A673 (cell line): ENCODE measurements at regions not wholly inside any gene's neighbourhood (a gene's known extent, or its start where the extent isn't known, plus 50 kb on each side); places are given as distances from the start of the nearest gene placed in this dataset.

ENCODE experiments used
- BruUV-seq: library from RNA; stranded (reverse); fragments of 400-500 nt; replicated peaks from 2 replicates; lab custom pipeline; 2021; lab: Mats Ljungman, UMichigan
- CTCF ChIA-PET: fragments of 300-600 bp; sonication (Branson Sonifier 250); formaldehyde crosslinking; loops from one replicate; lab custom pipeline; 2022; ENCODE audit warnings: antibody characterized with exemption; lab: Charles Lee
- POLR2A ChIA-PET: fragments of 300-600 bp; sonication (Branson Sonifier 250); formaldehyde crosslinking; loops from one replicate; lab custom pipeline; 2022; ENCODE audit warnings: antibody characterized with exemption; ENCODE audit not compliant: low non-redundant PET; lab: Charles Lee
- DNase-seq: peaks from one replicate; pipeline ENCODE4 v3.0.0-alpha.2; 2015; ENCODE audit warnings: low spot score
- H3K27ac ChIP-seq: fragments of 200-600 bp; sonication (generic); 2 replicates; pipeline ENCODE4 v1.5.1; 2016; ENCODE audit warnings: mixed run types, low read depth, mild to moderate bottlenecking, mixed read lengths, antibody characterized with exemption, low read length; ENCODE audit not compliant: poor library complexity, severe bottlenecking
- H3K27me3 ChIP-seq: fragments of 200-600 bp; sonication (generic); replicated peaks from 2 replicates; pipeline ENCODE4 v1.6.1; 2017; ENCODE audit warnings: mixed run types, low read depth, mild to moderate bottlenecking, mixed read lengths, antibody characterized with exemption, low read length; ENCODE audit not compliant: insufficient read depth, poor library complexity
- H3K36me3 ChIP-seq: fragments of 200-600 bp; sonication (generic); 2 replicates; pipeline ENCODE4 v1.6.1; 2016; ENCODE audit warnings: mixed run types, mild to moderate bottlenecking, mixed read lengths, antibody characterized with exemption, low read length; ENCODE audit not compliant: insufficient read depth, poor library complexity, severe bottlenecking
- H3K4me1 ChIP-seq: fragments of 200-600 bp; sonication (generic); 2 replicates; pipeline ENCODE4 v1.6.1; 2017; ENCODE audit warnings: mixed run types, mild to moderate bottlenecking, mixed read lengths, antibody characterized with exemption, low read length; ENCODE audit not compliant: insufficient read depth, poor library complexity, severe bottlenecking
- H3K4me3 ChIP-seq: fragments of 200-600 bp; sonication (generic); 2 replicates; pipeline ENCODE4 v1.5.1; 2016; ENCODE audit warnings: low read depth, mixed run types, mild to moderate bottlenecking, mixed read lengths, low read length; ENCODE audit not compliant: poor library complexity, severe bottlenecking
- H3K9me3 ChIP-seq: fragments of 200-600 bp; sonication (generic); 2 replicates; pipeline ENCODE4 v1.6.1; 2016; ENCODE audit warnings: mixed run types, low read depth, mild to moderate bottlenecking, mixed read lengths, antibody characterized with exemption, low read length; ENCODE audit not compliant: poor library complexity, severe bottlenecking
- EZH2 ChIP-seq: fragments of 200-600 bp; sonication (generic); IDR thresholded peaks from 2 replicates; pipeline ENCODE4 v1.6.1; 2017; ENCODE audit warnings: borderline replicate concordance, low read depth, mild to moderate bottlenecking, mixed read lengths, antibody characterized with exemption, low read length; ENCODE audit not compliant: poor library complexity, severe bottlenecking
- intact Hi-C: fragments of 100-400 bp; cut with micrococcal nuclease; formaldehyde crosslinking; loops from one replicate; pipeline ENCODE4 v1.10.0; 2022; ENCODE audit not compliant: unreplicated experiment
- TF ChIP-seq, protein P1 (sequence below): fragments of 300-800, 200-600 bp; sonication (generic); conservative IDR thresholded peaks from 2 replicates; pipeline ENCODE4 v1.5.1; 2017; ENCODE audit warnings: low read depth, mild to moderate bottlenecking, antibody characterized with exemption, low read length, moderate library complexity, mixed read lengths

DNA sequence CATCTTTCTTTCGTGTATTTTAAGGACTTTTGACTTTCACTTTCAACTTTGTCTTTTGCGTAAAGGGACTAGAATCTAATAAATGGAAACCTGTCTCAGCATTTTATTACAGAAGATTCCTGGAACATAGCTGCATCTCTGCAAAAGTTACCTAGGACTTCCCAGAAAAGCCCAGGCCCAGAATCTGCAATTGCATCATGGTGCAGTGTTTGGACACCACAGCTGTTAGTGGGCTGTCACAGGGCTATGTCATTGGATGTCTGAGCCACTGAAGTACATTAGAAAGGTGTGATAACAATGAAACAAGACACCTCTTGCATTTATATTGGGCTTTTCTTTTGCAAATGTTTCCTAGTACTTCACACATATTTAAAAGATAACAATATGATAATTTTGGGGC lies 199.9 kb upstream of the IGF1 start:
- no peak for TF ChIP-seq EZH2
- TF ChIP-seq, protein P1, sequence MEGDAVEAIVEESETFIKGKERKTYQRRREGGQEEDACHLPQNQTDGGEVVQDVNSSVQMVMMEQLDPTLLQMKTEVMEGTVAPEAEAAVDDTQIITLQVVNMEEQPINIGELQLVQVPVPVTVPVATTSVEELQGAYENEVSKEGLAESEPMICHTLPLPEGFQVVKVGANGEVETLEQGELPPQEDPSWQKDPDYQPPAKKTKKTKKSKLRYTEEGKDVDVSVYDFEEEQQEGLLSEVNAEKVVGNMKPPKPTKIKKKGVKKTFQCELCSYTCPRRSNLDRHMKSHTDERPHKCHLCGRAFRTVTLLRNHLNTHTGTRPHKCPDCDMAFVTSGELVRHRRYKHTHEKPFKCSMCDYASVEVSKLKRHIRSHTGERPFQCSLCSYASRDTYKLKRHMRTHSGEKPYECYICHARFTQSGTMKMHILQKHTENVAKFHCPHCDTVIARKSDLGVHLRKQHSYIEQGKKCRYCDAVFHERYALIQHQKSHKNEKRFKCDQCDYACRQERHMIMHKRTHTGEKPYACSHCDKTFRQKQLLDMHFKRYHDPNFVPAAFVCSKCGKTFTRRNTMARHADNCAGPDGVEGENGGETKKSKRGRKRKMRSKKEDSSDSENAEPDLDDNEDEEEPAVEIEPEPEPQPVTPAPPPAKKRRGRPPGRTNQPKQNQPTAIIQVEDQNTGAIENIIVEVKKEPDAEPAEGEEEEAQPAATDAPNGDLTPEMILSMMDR: no peak
- no peak for DNase-seq
- POLR2A ChIA-PET: no interaction called here
- Histone ChIP-seq H3K4me3 (no peak overlapping the region), H3K36me3 (no peaks in the 10 kb centered on the region), H3K9me3 (no peaks in the 10 kb centered on the region), H3K27ac (no peak overlapping the region), H3K27me3 (peaks cover 18% of the 10 kb centered on the region), H3K4me1 (no peaks in the 10 kb centered on the region)
- CTCF ChIA-PET: no interaction called here
- no TSS peak for BruUV-seq
- intact Hi-C loops: no loop called here

DNA sequence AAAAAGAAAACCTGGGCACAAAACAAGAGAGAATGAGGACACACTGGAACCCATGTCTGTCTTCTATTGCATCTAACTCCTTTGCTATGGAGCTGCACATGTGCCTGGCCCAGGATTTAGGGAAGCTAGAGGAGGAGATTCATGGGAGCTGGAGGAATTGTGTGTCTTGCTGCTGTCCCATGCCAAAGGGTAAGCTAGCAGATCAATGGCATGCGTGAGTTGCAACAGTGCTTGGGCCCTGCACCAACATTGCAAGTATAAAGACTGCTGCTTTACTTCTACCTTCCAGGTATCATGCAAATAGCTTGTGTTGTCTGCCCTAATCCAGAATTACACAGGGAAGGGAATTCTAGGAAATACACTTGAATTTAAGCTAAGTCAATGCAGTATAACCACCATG lies 196.4 kb upstream of the IGF1 start:
- Histone ChIP-seq H3K27me3 (peaks cover 12% of the 10 kb centered on the region), H3K9me3 (peaks cover 14% of the 10 kb centered on the region), H3K4me3 (no peak overlapping the region), H3K27ac (no peak overlapping the region), H3K4me1 (no peaks in the 10 kb centered on the region), H3K36me3 (no peaks in the 10 kb centered on the region)
- DNase-seq: no peak
- ChIA-PET POLR2A (no interaction called here), CTCF (no interaction called here)
- TF ChIP-seq, protein P1: no peak
- no peak for TF ChIP-seq EZH2
- intact Hi-C loops: no loop called here
- BruUV-seq: no TSS peak

DNA sequence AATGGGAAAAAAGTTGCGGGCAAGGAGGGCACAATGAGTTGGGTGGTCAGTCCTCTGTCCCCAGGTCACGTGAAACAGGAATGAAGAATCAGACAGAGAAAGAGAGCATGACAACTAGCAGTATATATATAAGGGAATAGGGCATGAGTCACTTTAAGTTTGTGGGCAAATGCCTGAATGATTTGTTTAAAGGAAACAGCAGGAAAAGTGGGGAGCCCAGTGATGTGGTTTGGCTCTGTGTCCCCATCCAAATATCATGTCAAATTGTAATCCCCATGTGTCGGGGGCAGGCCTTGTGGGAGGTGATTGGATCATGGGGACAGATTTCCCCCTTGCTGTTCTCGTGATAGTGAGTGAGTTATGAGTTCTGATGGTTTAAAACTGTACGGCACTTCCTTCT lies 195.3 kb upstream of the IGF1 start:
- ChIA-PET POLR2A (no interaction called here), CTCF (no interaction called here)
- H3K36me3 ChIP-seq: no peaks in the 10 kb centered on the region
- intact Hi-C loops: no loop called here
- H3K4me3 ChIP-seq: no peak overlapping the region
- no peaks in the 10 kb centered on the region for H3K4me1 ChIP-seq
- peaks cover 14% of the 10 kb centered on the region for H3K9me3 ChIP-seq
- no peak for TF ChIP-seq EZH2
- TF ChIP-seq, protein P1: no peak
- H3K27ac ChIP-seq: no peak overlapping the region
- peaks cover 8% of the 10 kb centered on the region for H3K27me3 ChIP-seq
- BruUV-seq: no TSS peak
- no peak for DNase-seq
